Hippocampal formation (tissue), 2 donors: ENCODE measurements at regions not wholly inside any gene's neighbourhood (a gene's known extent, or its start where the extent isn't known, plus 50 kb on each side); places are given as distances from the start of the nearest gene placed in this dataset.

ENCODE experiments used
- DNase-seq, 2 donors: peaks; one replicate each; lab custom pipeline; 2025; lab: John Stamatoyannopoulos, UW

DNA sequence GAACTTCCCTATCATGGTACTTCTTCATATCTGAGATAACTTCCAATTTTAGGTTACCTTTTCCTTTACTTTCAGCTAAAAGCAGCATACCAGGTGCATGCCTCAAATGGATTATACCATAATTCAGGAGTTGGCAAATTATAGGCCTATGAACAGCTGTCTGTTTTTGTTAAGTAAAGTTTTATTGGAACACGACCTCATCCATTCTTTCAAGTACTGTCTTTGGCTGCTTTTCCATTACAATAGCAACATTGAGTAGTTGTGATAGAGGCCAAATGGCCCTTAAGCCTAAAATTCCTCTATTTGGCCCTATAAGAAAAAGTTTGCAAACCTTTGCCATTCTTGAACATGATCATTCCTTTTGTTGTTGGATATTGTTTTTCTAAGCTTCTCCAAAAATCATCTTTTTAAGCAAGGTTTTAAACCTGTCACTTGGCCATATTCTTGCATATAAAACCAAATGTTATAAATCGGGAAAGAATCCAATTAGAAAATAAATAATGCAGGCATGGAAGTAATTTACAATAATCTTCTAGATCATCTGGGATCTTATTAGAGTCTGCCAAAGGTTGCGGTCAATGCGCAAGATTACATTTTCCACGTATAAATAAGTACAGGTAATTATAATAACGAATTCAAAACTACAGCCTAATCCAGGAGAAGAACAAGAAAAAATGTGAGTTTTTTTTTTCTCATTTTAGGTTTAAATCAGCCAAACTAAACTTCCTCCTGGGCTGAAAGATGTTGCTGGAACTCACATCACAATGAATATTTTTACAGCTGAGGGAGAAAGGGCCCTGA, 226.5 kb upstream of the ANKRD55 start:
- DNase-seq, result no peak

DNA sequence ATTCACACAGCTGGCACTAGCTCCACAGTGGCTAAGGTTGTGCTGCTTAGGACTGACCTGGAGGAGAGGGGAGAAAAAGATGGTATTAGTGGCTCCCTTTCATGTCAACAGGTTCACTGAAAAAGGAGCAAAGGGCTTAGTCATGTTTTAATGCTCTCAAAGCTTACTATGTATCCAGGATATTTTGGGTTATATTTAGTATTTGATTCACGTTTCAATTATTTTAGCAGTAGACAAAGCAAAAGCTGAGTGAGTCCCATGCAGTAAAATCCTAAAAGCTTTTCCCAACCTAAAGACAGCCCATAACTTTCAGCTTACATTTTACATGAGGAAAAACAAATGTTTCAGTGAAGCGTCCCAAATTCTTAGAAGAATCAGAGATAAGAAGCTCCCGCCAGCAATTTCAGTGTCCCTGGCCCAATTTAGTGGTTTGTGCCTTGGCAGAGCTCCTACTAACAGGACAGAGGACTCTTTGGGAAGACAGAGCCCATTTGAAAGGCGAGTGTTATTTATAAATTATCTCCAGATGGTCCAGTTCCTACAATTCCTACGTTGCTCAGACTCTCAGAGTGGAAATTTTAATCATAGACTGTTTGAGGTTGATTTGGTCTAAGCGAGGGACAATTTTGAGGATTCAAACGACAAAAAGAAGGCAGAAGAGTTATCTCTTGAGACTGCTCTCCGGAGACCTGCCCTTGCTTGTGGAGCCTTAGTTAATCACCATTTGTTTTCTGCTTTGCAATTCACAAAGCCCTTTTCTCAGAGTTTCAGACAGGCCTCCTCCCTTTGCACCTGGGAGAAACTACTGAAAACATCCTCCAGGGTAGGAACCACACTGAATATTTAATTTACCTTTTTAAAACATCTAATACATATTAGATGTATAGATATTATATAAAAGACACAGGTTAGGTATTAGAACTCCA, 225.0 kb upstream of the ANKRD55 start:
- DNase-seq, result peak in 1 of 2 donors; percentile 28

DNA sequence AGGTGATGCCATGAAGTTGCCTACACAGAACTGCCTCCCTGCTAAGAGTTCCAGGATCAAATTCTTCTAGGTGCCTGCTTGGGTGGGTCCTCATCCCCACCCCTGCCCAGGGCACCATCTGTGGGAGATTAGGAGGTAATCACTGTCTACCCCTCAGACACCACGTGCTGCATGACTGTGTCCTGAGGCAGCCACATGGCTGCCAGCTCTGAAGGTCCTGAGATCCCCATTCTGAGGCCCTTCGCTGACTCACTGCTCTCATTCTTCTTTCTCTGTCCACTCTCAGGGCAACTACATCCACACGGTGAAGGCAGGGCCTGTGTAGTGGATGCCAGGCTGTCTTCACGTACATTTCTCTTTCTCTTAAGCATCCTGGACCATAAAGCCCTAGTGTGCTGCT, 222.9 kb upstream of the ANKRD55 start:
- DNase-seq, result no peak

DNA sequence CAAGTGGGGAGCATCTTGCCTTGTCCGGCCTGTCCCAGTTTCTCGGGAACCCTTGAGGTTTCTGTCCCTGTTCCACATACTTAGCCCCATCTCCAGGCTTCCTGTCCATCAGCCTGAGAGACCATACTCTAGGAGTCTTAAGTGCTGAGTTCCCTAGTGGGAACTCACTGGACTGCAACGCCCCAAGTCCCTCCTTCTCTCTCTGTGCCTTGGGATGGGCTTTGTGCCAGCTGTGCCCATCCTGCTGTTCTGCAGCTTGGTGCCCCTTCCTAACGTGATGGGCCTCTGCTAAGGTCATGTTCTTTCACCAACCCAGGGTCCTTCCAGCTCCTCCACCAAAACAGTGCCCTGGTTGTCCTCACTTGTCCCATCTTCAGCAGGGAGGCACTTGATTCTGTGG, 222.3 kb upstream of the ANKRD55 start:
- DNase-seq, result no peak

DNA sequence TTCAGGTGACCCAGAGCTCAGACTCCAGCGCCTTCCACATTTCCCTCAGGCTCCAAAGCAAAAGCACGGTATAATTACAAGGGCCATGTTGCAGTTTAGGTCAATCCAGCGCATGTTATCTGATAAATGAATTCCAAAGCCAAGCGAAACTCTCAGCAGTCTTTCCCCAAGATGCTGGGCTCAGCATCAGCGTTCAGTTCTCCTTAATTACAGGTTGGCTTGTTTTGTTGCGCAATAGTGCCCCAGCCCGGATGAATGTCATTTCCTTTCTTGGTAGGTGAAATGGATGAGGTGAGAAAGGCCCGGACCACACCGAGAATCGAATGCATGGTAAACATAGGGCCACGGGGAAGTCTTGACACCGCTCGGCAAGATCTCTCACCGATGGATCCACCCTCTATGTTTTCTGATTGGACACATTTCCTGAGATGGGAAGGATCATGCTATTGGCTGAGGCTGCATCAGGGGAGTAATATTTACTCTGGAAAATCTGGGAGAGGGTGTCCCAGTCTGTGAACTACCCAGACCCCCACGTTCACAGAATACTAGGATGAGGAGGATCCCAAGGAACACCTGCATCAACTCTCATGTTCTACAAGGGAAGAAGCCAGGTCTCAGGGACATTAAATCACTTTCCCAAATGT, 221.2 kb upstream of the ANKRD55 start:
- DNase-seq, result no peak

DNA sequence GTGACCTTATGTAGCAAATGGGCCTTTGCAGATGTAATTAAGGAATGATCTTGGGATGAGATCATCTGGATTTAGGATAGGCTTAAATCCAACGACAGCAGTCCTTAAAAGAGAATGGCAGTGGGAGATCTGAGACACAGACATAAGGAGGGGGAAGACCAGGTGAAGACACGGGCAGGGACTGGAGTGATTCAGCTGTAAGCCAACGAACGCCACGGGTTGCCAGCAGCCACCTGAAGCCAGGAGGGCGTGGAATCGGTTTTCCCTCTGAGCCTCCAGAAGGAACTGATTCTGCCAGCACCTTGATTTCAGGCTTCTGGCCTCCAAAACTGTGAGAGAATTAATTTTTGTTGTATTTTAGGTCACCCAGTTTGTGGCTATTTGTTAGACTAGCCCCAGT, 218.6 kb upstream of the ANKRD55 start:
- no peak for DNase-seq

DNA sequence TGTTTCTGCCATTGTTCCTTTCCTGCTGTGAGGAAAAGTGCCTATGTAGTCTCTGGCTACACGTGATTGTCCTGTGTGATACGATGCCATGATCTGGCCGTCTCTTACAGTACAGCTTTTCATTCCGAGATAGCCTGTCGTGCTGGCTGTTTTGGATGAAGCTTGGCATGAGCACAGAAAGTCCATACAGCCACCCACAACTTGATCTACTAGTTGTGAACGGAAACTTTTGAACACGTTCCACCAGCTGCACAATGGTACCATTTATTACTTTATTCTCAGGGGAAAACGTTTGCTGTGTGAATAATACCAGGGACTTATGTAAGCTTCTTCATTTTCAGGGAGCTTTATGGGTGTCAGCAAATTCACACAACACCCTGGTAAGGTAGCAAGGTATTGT, 217.6 kb upstream of the ANKRD55 start:
- DNase-seq, result no peak

DNA sequence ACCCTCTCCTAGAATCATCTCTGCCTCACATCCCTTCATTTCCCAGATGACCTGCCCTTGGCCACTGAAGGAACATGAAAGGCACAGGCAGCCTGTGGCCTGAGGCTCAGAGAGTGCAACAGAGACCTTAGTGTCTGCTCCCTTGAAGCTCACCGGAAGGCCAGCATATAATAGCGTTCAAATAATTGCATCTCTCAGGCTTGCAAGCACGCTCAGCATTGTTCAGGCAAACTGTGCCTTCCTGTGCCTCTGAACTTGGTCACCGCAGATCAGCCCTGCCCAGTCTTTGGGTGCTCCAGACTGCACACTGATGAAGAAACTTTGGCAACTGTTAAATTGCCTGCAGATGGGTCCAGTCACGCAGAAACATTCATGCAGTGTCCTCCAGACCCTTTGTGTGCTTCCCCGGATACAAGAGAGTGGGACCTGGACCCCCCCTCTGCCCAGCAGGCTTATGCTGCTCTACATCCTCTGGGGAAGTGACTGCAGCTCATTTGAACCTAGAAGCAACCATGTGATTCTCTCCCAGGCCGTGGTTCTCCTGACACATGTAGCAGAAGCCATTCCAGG, 216.0 kb upstream of the ANKRD55 start:
- DNase-seq, result no peak

DNA sequence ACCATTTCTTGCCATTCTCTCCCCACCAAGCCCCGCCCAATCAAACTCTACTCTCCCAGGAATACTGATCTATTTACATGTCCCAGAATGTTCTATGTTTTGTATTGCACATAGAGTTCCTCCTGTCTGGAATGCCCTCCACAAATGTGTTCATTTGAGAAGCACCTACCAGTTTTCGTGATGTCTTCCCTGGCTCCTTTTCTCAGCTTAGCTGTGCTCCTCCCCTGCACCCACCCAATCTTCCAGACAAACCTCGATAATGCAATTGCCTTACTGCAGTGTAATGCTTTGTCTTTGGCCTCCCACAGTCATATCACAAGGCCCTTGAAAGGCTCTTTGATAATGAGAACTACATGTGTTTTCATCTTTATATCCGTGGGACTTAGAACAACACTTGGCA, 214.5 kb upstream of the ANKRD55 start:
- DNase-seq, result no peak

DNA sequence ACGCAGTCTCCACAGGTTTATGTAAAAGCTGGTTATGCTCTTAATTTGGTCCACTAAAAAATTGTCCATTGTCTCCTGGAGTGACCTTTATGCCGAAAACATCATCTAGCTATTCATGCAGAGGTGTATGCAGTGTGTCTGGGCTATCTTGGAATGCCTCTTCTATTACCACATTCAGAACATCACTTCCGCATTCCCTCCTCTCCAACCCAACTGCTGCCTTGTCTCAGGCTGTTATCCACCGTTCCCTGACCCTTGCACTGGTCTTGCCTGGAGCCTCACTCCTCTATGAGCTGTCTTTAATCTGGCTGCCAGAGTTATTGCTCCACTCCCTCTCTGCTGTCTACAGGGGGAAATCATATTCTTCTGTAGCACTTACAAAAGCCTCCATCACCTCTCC, 214.1 kb upstream of the ANKRD55 start:
- DNase-seq, result no peak

DNA sequence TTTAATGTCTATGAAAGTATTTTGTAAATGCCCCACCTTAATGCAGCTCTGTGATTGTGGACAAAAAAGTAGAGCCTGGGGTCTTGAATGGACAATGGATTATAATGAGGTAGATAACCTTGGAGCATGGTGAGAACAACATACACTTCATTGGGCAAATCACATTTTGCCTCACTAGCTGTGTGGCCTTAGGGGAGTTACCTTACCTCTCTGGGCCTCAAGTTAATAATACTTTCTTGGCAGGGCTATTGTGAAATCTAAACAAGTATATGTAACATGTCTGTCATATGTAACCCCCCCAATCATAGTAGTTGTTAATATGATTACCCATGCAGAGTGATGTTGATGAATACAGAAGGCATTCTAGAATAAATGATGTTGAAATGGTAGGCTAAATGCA, 213.6 kb upstream of the ANKRD55 start:
- DNase-seq, result no peak

DNA sequence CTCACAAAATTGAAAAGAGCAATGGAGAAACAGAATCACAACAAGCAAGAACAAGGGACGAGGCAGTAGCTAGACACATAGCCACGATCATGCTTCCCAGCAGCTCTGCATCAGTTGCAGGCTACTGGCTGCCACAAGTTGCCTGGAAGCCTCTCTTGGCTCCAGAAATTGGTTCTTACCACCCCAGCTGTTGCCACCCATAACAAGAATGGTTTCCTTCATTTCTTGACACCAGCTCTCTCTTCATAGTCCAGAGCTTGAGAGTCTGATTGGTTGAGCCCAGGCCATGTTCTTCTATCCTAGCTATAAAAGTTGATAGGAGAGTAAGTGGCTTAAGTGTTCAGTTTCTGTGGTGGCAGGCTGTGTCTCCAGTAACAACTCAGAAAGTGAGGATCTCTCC, 210.7 kb upstream of the ANKRD55 start:
- DNase-seq, result no peak

DNA sequence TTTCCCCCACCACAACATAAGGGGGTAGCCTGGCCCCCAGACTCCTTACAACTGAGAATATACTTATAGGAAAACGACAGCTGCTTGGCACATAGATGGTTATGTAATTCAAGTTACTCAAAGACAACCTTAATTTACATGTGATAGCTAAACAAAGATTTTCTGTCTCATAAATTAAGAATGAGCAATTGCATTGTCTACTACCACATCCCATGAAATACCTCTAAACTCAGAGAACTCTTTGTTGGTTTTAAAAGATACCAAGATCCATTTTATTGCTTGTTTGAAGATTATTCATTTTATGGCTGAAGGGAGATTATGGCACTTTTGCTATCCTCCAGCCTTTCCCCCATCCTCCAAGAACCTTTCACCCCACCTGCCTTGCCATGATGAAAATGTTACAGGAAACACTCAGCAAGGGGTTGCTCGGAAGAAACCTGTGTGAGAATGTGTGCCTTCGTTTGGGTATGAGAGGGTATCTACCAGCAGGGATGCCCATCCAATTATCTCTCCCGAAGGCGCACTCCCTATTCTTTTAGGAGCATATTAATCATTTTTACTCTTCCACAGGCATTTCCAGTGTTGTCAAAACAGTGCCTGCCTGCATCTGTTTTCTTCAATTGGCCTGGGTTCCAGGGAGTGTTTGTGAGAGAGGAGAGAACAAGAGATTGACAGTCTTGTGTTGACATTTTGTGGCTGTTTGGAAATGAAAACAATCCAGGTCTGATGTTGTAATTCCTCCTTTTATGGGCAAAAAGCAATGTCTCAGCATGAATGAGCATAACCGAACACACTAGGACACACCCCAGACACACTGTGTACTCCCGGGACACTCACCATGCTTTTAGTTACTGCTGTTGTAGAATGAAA, 208.0 kb upstream of the ANKRD55 start:
- no peak for DNase-seq

DNA sequence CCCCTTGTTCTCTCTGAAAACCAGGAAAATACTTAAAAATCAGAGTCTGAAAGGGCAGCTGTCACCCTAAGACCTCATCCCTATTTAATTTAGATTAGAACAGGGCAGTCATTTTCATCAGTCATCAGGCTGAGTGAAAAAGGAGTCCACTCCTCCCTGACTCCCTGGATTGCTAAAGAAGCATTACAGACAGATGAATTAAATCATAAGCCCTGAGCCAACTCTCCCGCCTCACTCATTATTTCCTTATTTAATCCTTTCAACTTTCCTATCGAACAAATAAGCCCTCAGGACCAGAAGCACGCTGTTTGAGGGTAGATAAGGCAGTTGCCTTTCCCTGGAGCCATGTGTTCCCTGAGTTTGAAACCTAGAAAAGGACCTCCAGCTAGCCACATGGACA, 201.9 kb upstream of the ANKRD55 start:
- no peak for DNase-seq

DNA sequence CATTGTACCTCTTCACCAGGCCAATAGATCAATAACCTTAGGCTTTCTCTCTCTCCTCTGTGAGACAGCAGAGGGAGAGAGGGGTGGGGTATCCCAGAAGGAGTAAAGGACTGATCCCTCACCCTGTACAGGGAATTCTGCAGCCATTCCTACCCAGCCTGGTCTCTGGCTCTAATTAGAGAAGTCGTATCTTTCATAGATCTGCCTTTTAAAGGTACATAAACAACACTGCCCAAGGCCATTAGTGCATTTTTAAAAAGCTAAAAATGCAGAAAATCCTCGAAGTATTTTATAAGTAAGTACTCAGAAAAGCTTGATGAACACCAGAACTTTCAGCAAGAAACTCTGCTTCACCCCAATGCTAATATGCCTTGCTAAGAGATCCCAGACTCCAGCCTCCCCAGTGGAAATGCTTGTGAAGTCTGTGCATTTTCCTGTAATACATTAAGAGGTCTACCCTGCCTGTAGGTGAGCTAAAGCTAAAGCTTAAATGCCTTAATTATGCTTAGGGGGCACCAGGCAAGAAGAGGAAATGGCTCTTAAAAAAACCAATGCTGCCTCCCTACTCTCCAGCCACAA, 200.0 kb upstream of the ANKRD55 start:
- no peak for DNase-seq

DNA sequence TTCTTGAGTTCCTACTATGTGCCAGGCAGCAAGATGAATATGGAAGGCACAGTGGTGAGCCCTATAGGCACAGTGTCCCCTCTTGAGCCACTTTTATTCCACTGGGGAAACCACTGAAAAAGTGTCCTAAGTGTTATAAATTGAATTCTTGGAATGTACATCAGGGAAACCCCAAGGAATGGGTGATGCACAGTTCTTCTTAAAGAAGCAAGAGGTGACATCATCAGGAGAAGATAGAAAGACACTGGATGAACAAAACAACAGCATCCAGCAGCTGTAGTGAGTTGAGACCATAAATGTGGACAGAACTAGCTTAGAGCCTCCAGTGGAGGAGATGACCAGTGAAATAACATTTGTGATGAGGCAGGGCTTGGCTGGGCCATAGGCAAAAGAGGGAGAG, 199.2 kb upstream of the ANKRD55 start:
- DNase-seq, result no peak

DNA sequence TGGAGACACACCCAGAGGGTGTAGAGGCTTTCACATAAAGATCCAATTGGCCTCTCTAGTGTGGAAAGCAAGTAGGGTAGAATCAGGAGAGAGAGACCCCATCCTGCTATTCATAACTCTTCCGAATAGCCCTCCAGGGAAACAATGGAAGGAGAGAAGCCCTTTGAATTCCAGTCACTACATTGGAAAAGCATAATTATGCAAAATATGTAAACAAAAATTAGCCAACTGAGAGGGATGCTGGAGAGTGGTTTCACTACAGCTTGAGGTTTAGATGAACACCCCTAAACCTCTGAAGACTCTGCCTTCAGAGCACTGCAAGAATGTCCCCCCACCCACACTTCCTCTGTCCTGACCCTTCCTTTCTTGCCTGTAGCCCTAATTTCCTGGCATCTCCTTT, 197.3 kb upstream of the ANKRD55 start:
- DNase-seq, result no peak

DNA sequence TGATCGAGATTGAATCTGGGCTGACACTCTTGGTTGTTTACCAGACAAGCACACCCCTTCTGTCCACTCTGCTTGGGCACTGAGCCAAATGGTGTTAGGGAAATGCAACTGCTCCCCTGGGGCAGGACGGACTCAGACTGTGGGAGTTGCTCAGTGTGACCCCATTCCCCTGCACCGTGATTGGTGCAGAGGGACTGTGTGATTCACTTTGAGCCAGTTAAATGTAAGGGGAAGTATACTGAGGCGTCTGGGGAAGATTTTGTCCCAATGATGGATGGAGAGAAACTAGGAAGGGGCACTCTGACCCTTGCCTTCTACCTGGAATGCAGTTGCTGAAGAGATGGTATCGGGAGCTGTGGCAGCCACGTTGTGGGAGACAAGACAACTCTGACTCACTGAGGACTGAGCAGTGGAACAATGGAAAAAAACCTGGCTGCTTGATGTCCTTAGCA, 196.0 kb upstream of the ANKRD55 start:
- no peak for DNase-seq

DNA sequence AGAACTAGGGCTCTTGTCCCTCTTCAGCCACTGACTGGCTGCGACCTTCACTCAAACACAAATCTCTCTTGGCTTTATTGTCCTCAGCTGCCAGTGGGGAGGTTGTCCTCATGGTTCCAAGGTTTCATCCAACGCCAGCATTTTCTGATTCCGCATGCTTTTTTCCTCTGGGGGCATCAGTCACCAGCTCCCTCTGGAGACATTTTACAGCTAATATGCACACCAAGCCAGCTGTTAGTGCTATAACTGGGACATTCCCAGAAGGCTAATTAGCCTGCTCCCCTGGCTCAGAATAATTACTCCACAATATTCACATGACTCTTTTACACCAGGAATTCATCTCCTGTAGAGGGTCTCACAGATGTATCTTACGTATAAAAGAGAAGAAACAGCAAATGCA, 193.6 kb upstream of the ANKRD55 start:
- no peak for DNase-seq

DNA sequence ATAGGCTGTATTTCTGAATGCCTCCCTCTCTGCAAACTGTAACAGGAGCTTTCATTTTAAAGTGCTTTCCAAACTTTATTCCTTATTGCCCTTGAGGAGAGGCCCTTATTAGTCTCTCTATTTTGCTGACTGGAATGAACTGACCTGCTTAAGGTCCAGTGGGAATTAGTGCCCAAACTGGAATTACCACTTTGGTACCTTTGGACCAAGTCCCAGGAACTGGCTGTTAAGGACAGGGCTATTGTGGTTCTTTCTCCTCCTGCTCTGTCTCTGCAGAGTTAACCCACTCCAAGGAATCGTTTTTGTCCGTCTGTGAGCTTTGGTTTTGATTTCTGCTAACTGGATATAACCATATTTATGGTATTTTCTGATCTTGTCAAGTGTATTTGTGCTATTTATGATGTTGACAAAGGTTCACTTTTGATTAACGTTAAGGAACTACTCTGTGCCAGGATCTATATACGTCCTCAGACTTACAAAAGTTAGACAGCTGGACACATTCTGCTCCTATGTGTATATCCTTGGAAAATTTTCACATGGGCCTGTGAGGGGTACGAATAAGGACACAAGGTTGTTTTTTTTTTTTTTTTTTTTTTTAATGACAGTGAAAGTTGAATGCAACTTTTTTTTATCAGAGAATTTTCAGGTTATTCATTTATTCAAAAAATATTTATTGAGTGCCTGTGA, 189.1 kb upstream of the ANKRD55 start:
- no peak for DNase-seq
